NCI-H748 treated with DMSO at 0.1 percent for 48 hours (cell line): ENCODE measurements at regions not wholly inside any gene's neighbourhood (a gene's known extent, or its start where the extent isn't known, plus 50 kb on each side); places are given as distances from the start of the nearest gene placed in this dataset.
A peak's percentile ranks its signal among the peaks of the same experiment; 100 is the strongest.
"Not testable (repeated sequence)": the region's sequence is repeated elsewhere in the genome, so short reads cannot be mapped to it uniquely, and the experiment has no call there.

ENCODE experiments used
- DNase-seq: peaks from one replicate; lab custom pipeline; 2025; lab: John Stamatoyannopoulos, UW

- DNase-seq = no peak
Measured at GRCh38 chr2:191476901-191477300, 201.0 kb upstream of the NABP1 start.

DNA sequence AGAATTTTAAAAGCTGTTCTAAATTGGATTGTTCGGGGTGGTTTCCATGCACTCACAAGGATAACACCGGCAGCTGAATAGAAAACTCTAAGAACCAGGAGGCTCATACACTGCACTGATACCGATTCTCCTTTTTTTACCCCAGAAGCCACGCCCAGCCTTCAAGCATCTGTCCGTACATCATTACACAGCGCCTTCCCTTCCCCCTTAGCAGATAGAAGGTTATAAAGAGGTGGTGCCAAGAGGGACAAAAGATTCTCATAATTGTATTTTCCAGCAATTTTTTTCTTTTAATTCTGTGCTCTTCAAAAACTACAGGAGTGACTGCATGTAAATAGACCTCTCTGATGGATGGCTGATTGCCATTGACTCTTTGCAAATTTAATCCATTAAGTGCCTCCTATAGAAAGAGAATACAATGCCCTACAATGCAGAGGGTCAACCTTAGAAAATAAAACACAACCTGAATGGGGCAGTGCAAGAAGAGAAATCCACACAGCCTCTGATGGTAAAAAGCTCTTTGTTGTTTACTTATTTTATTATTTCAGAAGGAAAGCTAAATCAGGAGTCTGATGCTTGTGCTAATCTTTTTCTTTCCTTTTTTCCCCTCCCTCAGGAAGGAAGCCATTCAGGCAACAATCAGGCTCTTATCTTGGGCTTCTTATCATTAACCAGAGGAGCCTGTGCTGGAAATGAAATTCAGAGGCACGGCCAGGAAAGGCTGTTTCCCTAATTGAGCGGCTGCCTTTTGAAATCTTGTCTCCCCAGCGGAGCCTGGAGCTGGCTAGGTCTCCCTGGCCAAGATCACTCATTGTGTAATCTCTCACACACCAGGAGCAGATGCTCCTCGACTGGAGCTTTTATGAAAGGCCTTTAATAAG, 198.9 kb upstream of the NABP1 start:
- DNase-seq = peak; percentile 92

GRCh38 chr2:191479680-191480023, 198.3 kb upstream of the NABP1 start:
- DNase-seq = no peak

- DNase-seq = no peak
Measured at GRCh38 chr2:191481305-191482070, 196.4 kb upstream of the NABP1 start.

DNA sequence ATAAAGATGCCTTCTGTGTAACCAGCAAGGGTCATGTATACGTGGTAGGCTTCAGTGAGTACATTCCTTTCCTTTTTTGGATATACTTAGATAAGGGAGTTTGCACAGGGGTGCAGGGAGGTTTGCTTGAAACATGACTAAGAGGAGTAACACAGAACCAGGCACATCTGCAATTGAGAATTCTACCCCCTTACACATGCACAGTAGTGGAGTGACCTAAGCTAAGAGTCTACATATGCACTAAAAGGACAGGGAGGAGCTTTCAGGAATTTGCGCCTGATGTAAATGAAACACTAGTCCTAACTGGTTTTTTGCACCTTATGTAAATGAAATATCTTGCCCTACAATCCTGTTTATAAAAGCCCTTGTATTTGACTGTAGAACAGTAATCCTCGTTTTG, 194.8 kb upstream of the NABP1 start:
- no peak for DNase-seq

DNA sequence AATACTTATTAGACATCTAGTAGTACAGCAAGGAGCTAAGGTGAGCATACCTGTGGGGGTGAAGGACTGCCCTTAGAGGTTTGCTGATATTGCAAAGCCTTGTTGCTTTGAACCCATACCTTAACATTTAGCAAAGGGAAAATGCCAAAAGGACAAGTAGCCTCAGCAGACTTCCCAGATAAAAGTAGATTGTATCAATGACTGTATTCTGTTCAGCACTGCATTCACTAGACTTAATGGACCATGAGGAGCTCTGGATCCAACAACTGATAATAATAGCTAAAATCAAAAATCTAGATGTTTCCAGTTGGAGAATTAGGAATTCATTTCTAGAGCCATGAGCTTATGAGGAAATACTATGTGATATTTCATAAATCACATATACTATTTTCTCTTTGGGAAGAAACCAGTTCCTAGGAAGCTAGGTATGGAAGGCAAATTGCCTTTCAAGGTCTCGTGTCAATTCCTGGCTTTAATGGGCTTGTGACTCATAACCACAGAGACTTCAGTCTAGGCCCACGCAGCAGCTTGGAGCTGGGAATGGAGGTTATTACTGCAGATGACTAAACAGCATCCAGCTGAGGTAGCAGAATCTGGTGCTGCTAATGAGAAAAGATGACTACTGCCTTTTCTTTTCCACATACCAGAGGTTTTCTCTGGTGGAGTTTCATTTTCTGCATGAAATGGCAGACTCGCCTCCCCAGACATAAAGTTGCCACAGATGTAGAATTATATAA, 191.2 kb upstream of the NABP1 start:
- DNase-seq = no peak

DNA sequence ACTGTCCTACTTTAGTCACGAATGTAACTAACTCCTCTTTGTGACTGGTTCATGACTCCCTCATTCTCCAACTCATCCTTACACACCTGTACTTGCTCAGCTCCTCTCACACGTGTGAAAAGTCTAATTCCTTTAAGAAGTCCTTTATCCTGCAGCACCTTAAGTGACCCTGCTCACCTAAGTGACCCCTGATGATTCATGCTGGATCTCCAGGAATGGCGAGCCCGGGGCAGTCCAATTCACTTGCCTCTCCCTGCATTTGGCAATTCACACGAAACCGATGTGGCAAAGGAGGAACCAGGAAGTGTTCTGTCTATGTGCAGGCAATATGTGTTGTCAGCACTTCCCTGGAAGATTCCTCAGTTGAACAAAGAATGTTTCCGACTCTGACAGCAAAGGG, 189.8 kb upstream of the NABP1 start:
- no peak for DNase-seq

- no peak for DNase-seq
Measured at GRCh38 chr2:191489177-191489576, 188.8 kb upstream of the NABP1 start.

- no peak for DNase-seq
Measured at GRCh38 chr2:191496838-191497237, 181.1 kb upstream of the NABP1 start.

GRCh38 chr2:191497822-191498221, 180.1 kb upstream of the NABP1 start:
- no peak for DNase-seq

- no peak for DNase-seq
Measured at GRCh38 chr2:191499050-191499449, 178.9 kb upstream of the NABP1 start.

- no peak for DNase-seq
Measured at GRCh38 chr2:191499874-191500565, 177.9 kb upstream of the NABP1 start.

GRCh38 chr2:191500566-191500883, 177.4 kb upstream of the NABP1 start:
- no peak for DNase-seq

- DNase-seq = no peak
Measured at GRCh38 chr2:191500884-191501560, 176.9 kb upstream of the NABP1 start.

DNA sequence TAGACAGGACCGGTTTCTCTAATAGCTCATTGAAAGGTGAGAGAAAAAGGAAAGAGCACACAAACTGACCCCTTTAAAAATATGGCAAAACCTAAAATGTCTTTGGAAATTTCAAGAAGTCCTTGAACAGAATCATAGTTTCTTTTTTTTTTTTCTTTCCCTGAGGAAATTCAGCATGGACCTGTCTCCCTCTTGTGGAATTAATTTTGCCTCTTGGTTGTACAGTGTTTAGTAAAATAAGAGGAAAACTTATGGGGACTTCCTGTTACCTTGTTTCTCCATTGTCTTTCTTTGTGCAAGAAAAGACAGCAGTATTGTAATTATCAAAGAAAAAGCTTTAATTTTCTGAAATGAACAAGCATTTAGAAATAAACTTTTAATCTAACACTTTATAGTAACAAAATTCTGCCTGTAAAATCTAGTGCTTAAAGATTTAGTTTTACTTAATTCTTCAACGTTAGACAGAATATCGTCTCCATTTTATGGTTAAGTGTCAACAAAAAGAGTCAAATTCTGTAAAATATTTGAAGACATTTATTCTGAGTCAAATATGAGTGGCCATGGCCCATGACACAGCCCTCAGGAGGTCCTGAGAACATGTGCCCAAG, 176.3 kb upstream of the NABP1 start:
- peak; percentile 39 for DNase-seq

DNA sequence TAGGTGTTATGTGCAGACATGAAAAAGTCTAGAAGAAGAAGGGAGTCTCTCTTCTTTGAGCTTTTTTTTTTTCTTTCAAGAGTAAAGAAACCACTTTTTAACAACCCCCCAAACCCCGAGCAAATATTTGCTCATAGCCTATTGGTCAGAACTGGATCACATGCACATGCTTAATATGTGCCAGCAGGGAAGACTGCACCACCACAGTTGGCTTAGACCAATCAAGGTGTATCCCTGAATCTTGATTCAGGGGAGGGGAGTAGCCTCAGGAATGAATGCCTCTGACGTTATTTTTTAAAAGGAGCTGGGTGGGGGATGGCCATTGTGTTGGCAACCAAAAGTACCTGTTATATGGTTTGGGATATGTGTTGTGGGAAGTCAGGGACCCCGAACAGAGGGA, 171.4 kb upstream of the NABP1 start:
- no peak for DNase-seq

DNA sequence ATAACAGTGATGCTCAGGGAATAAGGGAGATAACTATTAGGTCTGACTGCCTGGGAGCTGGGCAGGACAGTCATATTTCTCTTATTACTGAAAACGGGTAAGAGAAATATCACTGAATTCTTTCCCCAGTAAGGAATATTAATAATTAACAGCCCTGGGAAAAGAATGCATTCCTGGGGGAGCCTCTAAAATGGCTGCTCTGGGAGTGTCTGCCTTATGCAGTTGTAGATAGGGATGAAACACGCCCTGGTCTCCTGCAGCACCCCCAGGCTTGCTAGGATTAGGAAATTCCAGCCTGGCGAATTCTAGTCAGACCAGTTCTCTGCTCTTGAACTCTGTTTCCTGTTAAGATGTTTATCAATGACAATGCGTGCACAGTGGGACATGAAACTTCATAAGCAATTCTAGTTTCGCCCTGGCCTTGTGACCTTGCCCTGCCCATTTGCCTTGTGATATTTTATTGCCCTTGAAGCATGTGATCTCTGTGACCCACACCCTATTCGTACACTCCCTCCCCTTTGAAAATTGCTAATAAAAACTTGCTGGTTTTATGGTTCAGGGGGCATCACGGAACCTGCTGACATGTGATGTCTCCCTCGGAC, 170.6 kb upstream of the NABP1 start:
- not testable (repeated sequence) for DNase-seq

GRCh38 chr2:191508738-191509137, 169.2 kb upstream of the NABP1 start:
- no peak for DNase-seq

DNA sequence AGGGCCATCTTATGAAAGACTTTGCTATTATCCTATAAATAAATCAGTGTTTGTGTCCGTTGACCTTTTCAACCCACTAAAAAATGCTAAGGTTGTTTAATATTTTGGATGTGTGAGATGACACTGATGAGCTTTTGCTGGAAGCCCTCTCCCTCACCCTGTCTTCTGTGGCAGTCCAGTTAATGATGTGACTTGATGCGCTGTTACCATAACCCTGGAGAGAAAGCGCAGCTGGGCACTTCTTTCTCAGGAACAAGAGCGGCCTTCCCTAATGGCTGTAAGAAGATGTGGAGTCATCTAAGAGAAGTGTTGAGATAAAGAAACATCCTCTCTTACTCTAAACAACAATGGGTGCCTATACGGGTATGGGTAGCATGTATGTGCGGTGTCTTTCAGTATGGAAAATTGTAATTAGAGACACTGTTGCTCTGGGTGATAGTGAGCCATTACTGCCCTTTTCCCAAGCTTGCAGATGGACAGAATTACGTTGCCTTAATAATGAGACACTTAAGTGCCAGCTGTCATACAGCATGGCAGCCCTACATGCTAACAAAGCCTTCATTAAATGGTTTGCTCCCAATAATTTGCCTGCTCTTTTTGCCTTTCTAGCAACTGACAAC, 165.6 kb upstream of the NABP1 start:
- no peak for DNase-seq

DNA sequence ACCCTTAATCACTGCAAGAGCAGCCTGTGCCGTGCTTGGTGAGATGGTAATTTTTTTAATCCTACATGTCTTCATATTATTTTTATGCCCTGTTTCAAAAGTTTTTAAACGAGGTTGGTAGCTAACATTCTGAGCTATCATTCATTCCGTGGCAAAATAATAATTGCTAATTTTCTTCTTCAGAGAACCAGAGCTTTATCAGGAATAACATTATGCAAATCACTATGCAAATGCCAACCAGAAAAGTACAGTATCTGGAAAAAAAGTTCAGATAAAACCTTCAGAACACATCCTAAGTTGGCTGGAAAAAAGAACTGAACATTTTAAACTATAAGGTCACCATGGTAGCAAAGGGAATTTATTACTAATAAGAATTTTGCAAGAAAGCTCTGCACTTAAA, 165.1 kb upstream of the NABP1 start:
- DNase-seq = no peak
